GM12875 (cell line): ENCODE measurements at regions not wholly inside any gene's neighbourhood (a gene's known extent, or its start where the extent isn't known, plus 50 kb on each side); places are given as distances from the start of the nearest gene placed in this dataset.

Experiments
- H3K4me3 ChIP-seq: one replicate; pipeline ENCODE4 v1.5.1; 2011; ENCODE audit warnings: low read depth, low read length, control low read depth
- CTCF ChIP-seq: IDR thresholded peaks from 2 replicates; pipeline ENCODE4 v1.5.1; 2011; ENCODE audit warnings: low read depth, mild to moderate bottlenecking, control low read depth, inconsistent platforms, low read length, moderate library complexity, borderline replicate concordance; ENCODE audit not compliant: insufficient read depth

DNA sequence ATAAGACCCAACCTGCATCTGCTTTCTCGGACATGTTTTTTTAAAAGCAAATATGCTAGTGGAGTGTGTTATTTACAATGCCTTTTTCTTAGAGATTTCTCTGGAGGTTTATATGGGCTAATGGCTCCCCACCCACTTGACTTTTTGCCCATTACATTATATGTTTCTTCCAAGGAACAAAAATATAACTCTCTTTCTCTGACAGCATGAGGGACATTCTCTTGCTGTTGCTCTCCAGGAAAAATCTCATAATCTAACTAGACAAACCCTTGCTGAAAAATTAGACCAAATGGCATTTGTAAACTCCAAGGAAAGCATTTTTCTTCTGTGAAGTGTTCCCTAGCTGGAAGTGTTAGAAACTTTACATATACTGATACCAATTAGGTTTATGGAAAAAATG, 213.7 kb downstream of the PRL start:
- TF ChIP-seq CTCF = no peak
- no peak overlapping the region for H3K4me3 ChIP-seq

GRCh38 chr6:22087960-22088706, 208.7 kb downstream of the PRL start:
- no peak overlapping the region for H3K4me3 ChIP-seq
- no peak for TF ChIP-seq CTCF

DNA sequence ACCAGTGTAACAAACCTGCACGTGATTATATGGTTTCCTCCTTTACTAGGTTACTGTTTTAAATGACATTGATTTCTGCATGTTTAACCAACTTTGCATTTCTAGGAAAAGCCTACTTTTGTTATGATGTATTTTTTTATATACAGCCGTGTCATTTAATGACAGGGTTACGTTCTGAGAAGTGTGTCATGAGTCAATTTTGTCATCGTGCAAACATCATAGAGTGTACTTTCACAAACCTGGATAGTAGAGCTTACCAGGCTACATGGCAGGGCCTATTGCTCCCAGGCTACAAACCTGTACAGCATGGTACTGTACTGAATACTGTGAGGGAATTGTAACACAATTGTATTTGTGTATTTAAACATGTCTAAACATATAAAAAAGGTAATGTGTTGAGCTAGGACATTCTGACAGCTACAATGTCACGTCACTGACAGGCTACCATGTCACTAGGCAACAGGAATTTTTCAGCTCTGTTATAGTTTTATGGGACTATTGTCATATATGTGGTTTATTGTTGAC, 205.3 kb downstream of the PRL start:
- H3K4me3 ChIP-seq = no peak overlapping the region
- TF ChIP-seq CTCF = no peak

DNA sequence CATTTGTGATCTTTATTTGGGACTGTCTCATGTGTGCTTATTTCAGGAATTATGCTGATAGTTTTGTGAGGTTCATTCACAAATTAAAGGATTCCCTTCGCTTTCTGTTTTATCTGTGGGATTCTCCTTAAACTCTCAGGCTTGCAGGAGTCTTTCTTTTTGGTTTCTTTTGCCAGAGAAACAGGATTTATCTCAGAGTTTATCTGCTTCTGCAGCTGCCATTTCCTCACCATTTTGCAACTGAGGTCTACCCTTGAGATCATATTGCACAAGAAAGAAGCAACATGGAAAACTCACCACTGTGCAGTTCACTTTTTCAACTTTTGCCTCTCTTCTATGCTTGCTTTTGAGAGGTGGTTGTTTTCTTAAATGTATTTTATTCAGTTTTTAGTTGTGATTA, 201.0 kb downstream of the PRL start:
- no peak for TF ChIP-seq CTCF
- H3K4me3 ChIP-seq = no peak overlapping the region

DNA sequence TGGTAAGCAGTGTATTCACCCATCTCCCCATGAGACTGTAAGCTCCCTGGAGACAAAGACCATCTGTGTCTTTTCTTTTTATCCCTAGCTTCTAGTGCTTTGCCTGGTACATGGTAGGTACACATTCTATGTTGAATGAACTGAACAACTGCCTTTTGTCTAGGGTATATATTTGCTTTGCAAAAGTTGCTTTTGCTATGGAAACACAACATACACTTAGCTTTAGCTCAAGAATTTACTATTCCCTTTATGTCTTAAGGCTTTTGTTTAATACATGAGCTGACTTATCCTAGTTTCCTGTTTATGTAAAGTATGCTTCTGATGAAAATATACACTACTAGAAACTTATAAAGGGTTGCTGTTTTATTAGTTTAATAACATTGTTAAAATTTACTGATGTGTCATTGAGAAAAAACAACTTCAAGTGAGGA, 198.2 kb downstream of the PRL start:
- TF ChIP-seq CTCF = no peak
- no peak overlapping the region for H3K4me3 ChIP-seq

GRCh38 chr6:22099231-22099630, 197.6 kb downstream of the PRL start:
- TF ChIP-seq CTCF = no peak
- H3K4me3 ChIP-seq = no peak overlapping the region

- no peak for TF ChIP-seq CTCF
Measured at GRCh38 chr6:22099923-22100322, 196.9 kb downstream of the PRL start.

More at GRCh38 chr6:22099923-22100322, 196.9 kb downstream of the PRL start:
- no peak overlapping the region for H3K4me3 ChIP-seq
